Neural progenitor cell (in vitro differentiated cells): ENCODE measurements at regions not wholly inside any gene's neighbourhood (a gene's known extent, or its start where the extent isn't known, plus 50 kb on each side); places are given as distances from the start of the nearest gene placed in this dataset.

Experiments
- CTCF ChIP-seq: fragments of 200-600 bp; sonication (generic); IDR thresholded peaks from 2 replicates; pipeline ENCODE4 v1.5.1; 2017; ENCODE audit warnings: antibody characterized with exemption, mild to moderate bottlenecking
- EZH2phosphoT487 ChIP-seq: fragments of 200-600 bp; sonication (generic); IDR thresholded peaks from 2 replicates; pipeline ENCODE4 v1.6.1; 2017; ENCODE audit warnings: antibody characterized with exemption

DNA sequence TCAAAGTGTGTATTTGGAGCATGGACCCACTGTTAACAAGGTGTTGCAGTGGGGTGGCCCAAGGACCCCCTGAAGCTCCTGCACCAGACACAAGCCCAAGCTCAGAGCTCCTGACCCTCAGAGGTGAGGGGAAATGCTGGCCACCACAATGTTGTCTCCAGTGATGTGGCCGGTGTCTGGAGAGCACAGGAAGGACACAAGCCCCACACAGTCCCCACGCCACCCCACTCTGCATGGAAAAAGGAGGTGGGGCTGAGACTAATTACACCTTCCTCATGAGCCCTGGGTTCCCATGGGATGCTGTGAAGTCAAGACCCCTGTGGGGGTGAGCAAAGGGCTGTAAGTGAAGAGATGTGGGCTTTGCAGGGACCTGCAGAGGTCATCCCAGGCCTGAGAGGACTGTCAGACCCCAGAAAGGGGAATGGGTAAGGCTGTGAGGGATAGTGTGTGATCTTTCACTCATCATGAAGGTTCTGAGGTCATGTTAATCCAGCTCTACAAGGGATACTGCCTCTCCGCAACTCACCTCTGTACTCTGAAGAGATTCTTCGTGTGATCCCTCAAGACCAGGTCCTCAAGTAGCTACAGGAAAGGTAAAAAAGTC lies 136.3 kb upstream of the DHRS4 start:
- no peak for TF ChIP-seq EZH2phosphoT487
- no peak for TF ChIP-seq CTCF
